Cardiac muscle cell (in vitro differentiated cells and primary cell): ENCODE measurements at regions not wholly inside any gene's neighbourhood (a gene's known extent, or its start where the extent isn't known, plus 50 kb on each side); places are given as distances from the start of the nearest gene placed in this dataset.
A peak's percentile ranks its signal among the peaks of the same experiment; 100 is the strongest.

Experiments used
- DNase-seq, 2 donors: peaks; one replicate each; pipeline versions ENCODE4 v3.0.0 to v3.0.0-alpha.2; 2010 to 2017; ENCODE audit warnings: low read depth in 1 of 2, low spot score in 1 of 2
- H3K27ac ChIP-seq: fragments of 200-600 bp; sonication (generic); 2 replicates; pipeline ENCODE4 v1.5.1; 2016
- H3K27me3 ChIP-seq: fragments of 200-600 bp; sonication (generic); 2 replicates; pipeline ENCODE4 v1.6.0; 2016; ENCODE audit warnings: control low read depth
- H3K36me3 ChIP-seq: fragments of 200-600 bp; sonication (generic); 2 replicates; pipeline ENCODE4 v1.5.1; 2016; ENCODE audit warnings: control low read depth
- H3K4me1 ChIP-seq: fragments of 200-600 bp; sonication (generic); 2 replicates; pipeline ENCODE4 v1.8.1; 2017; ENCODE audit warnings: low read depth, mild to moderate bottlenecking, mixed run types
- H3K4me3 ChIP-seq: fragments of 200-600 bp; sonication (generic); 2 replicates; pipeline ENCODE4 v1.5.1; 2016; ENCODE audit warnings: mild to moderate bottlenecking
- H3K9me3 ChIP-seq: fragments of 200-600 bp; sonication (generic); 2 replicates; pipeline ENCODE4 v1.5.1; 2017; ENCODE audit warnings: low read depth, mild to moderate bottlenecking, control low read depth
- TF ChIP-seq, protein P1 (sequence below): IDR thresholded peaks from 2 replicates; pipeline ENCODE4 v1.5.1; 2012; ENCODE audit warnings: low read depth, mild to moderate bottlenecking, low read length

GRCh38 chr18:69215161-69215560, 185.5 kb upstream of the DOK6 start:
- H3K27me3 ChIP-seq, result no peaks in the 10 kb centered on the region
- peaks cover 16% of the 10 kb centered on the region for H3K4me1 ChIP-seq
- no peak overlapping the region for H3K27ac ChIP-seq
- TF ChIP-seq, protein P1, sequence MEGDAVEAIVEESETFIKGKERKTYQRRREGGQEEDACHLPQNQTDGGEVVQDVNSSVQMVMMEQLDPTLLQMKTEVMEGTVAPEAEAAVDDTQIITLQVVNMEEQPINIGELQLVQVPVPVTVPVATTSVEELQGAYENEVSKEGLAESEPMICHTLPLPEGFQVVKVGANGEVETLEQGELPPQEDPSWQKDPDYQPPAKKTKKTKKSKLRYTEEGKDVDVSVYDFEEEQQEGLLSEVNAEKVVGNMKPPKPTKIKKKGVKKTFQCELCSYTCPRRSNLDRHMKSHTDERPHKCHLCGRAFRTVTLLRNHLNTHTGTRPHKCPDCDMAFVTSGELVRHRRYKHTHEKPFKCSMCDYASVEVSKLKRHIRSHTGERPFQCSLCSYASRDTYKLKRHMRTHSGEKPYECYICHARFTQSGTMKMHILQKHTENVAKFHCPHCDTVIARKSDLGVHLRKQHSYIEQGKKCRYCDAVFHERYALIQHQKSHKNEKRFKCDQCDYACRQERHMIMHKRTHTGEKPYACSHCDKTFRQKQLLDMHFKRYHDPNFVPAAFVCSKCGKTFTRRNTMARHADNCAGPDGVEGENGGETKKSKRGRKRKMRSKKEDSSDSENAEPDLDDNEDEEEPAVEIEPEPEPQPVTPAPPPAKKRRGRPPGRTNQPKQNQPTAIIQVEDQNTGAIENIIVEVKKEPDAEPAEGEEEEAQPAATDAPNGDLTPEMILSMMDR, result no peak
- H3K9me3 ChIP-seq, result no peaks in the 10 kb centered on the region
- H3K4me3 ChIP-seq, result no peak overlapping the region
- no peaks in the 10 kb centered on the region for H3K36me3 ChIP-seq
- no peak for DNase-seq

DNA sequence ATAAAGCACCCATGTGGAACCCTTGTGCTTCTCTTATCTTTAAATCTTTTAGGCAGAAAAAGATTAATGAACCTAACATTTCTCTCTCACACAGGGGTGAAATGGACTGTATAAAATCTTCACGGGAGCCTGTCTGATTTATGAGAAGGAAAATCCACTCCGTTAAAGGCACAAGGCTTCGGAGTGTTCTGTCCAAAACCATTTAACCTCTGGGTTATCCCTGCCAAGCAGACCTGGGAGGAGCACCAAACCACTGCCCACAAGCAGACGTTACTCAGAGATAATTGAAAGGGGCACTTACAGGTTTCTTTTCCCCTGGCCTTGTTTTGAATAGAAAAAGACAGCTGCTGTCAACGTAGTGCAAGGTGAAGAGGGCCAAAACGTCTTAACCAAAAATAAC, 184.4 kb upstream of the DOK6 start:
- DNase-seq, result no peak
- H3K4me1 ChIP-seq, result peaks cover 16% of the 10 kb centered on the region
- H3K27ac ChIP-seq, result peak overlapping the region; percentile 51
- TF ChIP-seq, protein P1, result no peak
- no peaks in the 10 kb centered on the region for H3K36me3 ChIP-seq
- no peaks in the 10 kb centered on the region for H3K27me3 ChIP-seq
- no peaks in the 10 kb centered on the region for H3K9me3 ChIP-seq
- no peak overlapping the region for H3K4me3 ChIP-seq

DNA sequence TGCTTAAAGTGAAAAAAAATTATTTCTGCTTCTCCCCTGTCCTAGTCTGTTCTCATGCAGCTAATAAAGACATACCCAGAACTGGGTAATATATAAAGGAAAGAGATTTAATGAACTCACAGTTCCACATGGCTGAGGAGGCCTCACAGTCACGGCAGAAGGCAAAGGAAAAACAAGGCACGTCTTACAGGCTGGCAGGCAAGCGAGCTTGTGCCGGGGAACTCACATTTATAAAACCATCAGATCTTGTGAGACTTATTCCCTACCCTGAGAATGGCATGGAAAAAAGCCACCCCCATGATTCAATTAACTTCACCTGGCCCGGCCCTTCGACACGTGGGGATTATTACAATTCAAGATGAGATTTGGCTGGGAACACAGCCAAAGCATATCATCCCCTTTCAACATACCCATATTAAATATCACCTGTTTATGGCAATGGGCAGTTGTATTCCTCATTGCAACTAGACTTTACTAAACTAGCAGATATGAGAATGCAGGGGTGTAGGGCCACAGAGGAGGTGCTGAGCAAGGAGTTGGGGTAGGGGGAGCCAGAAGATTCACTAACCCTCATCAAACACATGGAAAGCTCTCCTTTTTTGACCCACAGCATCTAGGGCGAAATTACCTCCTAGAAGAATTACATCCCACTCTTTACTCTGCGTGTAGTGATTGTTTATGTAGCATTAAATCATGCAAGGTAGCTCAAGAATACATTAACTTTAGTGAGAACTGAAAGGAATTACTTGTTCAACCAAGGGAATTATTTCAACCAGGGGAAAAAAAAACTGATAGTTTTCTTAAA, 183.3 kb upstream of the DOK6 start:
- TF ChIP-seq, protein P1, result no peak
- Histone ChIP-seq H3K27me3 (no peaks in the 10 kb centered on the region), H3K4me1 (peaks cover 16% of the 10 kb centered on the region), H3K36me3 (no peaks in the 10 kb centered on the region), H3K4me3 (no peak overlapping the region), H3K27ac (no peak overlapping the region), H3K9me3 (no peaks in the 10 kb centered on the region)
- no peak for DNase-seq

DNA sequence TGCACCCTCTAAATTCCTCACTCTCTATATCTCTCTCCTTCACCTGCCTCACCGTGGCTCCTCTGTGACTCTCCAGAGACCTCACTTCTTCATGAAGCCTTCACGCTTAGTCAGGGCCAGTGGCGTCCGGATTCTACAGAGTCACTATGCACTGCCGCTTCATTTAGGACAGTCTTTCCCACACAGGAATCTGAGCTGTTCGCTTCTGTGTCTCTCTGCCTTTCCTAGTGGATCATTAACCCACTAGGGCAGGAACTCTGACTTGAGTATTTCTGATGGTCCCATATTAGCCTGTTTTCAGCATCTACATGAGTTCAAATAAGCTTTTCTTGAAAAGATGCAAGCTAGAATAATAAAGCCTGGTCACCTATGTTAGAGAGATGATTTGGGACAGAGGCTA, 180.2 kb upstream of the DOK6 start:
- Histone ChIP-seq H3K4me1 (peaks cover 14% of the 10 kb centered on the region), H3K9me3 (no peaks in the 10 kb centered on the region), H3K27me3 (no peaks in the 10 kb centered on the region), H3K4me3 (no peak overlapping the region), H3K36me3 (no peaks in the 10 kb centered on the region), H3K27ac (no peak overlapping the region)
- TF ChIP-seq, protein P1, result no peak
- DNase-seq, result no peak

GRCh38 chr18:69222089-69222488, 178.6 kb upstream of the DOK6 start:
- Histone ChIP-seq H3K27me3 (no peaks in the 10 kb centered on the region), H3K36me3 (no peaks in the 10 kb centered on the region), H3K4me1 (no peaks in the 10 kb centered on the region), H3K27ac (no peak overlapping the region), H3K9me3 (no peaks in the 10 kb centered on the region), H3K4me3 (no peak overlapping the region)
- TF ChIP-seq, protein P1, result no peak
- no peak for DNase-seq
